ENCODE measurements at regions not wholly inside any gene's neighbourhood (a gene's known extent, or its start where the extent isn't known, plus 50 kb on each side); places are given as distances from the start of the nearest gene placed in this dataset.

DNA sequence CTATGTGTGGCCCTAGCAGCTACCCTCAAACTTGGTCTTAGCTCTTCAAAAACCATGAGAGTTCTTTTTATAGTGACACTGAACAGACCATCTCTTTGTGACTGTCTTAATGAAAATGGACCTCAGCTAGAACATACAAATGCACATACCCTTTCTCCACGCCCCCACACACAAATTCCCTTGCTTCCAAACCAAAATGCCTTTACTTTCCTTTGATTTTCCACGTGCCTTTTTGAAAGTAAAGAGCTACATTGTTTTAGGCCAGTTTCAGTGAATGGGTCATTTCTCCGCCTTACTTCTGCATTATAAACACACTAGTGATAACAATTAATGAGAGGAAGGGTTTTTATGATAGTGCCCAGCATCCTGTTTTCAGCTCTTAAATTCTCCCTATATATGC lies 105.8 kb upstream of the EFNA5 start:
- no peaks in the 10 kb centered on the region for H3K4me1 ChIP-seq (ENCODE audit: control insufficient read depth in 1 of 2, extremely low read depth in 1 of 2, insufficient read depth in 2 of 2, low read length in 2 of 2)
- Mint-ChIP-seq H3K4me1 (no peaks in the 10 kb centered on the region), H3K27ac (no peak overlapping the region), H3K4me3 (no peak overlapping the region), H3K27me3 (peaks cover 6 to 12% of the 10 kb centered on the region in 2 donors), H3K36me3 (no peaks in the 10 kb centered on the region), H3K9me3 (peaks cover 0 to 4% (median 0%) of the 10 kb centered on the region in 3 donors)
- no peaks in the 10 kb centered on the region for H3K9me3 ChIP-seq
- no peak overlapping the region for H3K27ac ChIP-seq (ENCODE audit: low read length)
- no peak for ATAC-seq (replicated peaks in 1 of 4)
- 33% methylated on average over 1 of the region's 3 CpGs for WGBS (ENCODE audit: insufficient coverage)
- ChIA-PET POLR2A (no interaction called here), CTCF (no interaction called here)
- no peak for DNase-seq
- no peak overlapping the region for H3K4me3 ChIP-seq (ENCODE audit: control insufficient read depth in 1 of 2, extremely low read depth in 1 of 2, low read length in 1 of 2)
- H3K36me3 ChIP-seq (ENCODE audit: control insufficient read depth in 2 of 2, extremely low read depth in 1 of 2, insufficient read depth in 1 of 2, low read length in 1 of 2), result no peaks in the 10 kb centered on the region
- H3K27me3 ChIP-seq (replicated peaks in 1 of 2; ENCODE audit: control insufficient read depth in 2 of 2, extremely low read depth in 1 of 2, insufficient read depth in 2 of 2, low read length in 1 of 2), result no peaks in the 10 kb centered on the region

DNA sequence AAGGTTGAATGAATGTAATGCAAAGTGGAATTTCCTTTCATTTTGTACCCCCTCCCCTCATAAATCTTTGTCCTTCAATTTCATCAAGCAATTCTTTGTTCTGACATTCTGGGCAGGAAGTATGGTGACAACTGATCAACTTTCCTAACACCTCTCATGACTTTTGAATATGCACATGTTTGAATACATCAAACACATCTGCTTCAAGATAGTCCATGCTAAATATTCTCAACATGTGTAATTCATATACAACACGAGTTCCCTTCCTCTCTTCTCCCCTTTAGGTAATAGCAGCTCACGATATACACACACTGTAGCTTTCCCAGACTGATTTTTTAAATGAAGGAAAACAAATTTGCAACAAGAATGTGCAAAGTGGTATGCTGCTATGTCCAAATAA lies 103.6 kb upstream of the EFNA5 start:
- H3K27ac ChIP-seq (ENCODE audit: low read length), result no peak overlapping the region
- DNase-seq, result no peak
- Mint-ChIP-seq H3K9me3 (no peaks in the 10 kb centered on the region), H3K27me3 (peaks cover 6 to 8% of the 10 kb centered on the region in 2 donors), H3K27ac (no peak overlapping the region), H3K4me1 (no peaks in the 10 kb centered on the region), H3K4me3 (no peak overlapping the region), H3K36me3 (no peaks in the 10 kb centered on the region)
- no peak overlapping the region for H3K4me3 ChIP-seq (ENCODE audit: control insufficient read depth in 1 of 2, extremely low read depth in 1 of 2, low read length in 1 of 2)
- H3K9me3 ChIP-seq, result no peaks in the 10 kb centered on the region
- ChIA-PET POLR2A (no interaction called here), CTCF (interaction anchor here in 1 of 2 donors (0.5 to 1.1 kb wide), 2 partner anchors 12 to 169 kb away, joined by 3 read pairs; no protein-coding TSS in a partner anchor)
- no peak for ATAC-seq (replicated peaks in 1 of 4)
- no CpG with 5 or more reads among the region's 2 CpGs for WGBS (ENCODE audit: insufficient coverage)
- no peaks in the 10 kb centered on the region for H3K27me3 ChIP-seq (replicated peaks in 1 of 2; ENCODE audit: control insufficient read depth in 2 of 2, extremely low read depth in 1 of 2, insufficient read depth in 2 of 2, low read length in 1 of 2)
- no peaks in the 10 kb centered on the region for H3K4me1 ChIP-seq (ENCODE audit: control insufficient read depth in 1 of 2, extremely low read depth in 1 of 2, insufficient read depth in 2 of 2, low read length in 2 of 2)
- no peaks in the 10 kb centered on the region for H3K36me3 ChIP-seq (ENCODE audit: control insufficient read depth in 2 of 2, extremely low read depth in 1 of 2, insufficient read depth in 1 of 2, low read length in 1 of 2)

DNA sequence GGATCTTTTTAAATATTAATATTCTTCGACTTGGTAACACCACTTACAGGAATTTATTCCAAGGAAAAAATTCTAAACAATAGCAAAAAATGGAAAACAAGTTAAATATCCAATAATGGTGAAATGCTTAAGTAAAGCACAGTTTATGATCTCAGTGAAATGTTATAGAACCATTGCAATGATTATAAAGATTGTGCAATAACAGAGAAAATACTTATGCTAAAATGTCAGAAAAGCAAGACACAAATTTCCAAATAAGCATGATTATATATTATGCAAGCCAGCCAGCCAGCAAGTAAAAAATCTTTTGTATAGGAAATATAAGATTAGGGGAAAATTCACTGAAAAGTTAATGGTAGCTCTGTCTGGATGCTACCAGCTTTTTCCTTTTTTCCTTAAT lies 102.7 kb upstream of the EFNA5 start:
- Histone ChIP-seq H3K9me3 (no peaks in the 10 kb centered on the region), H3K27me3 (replicated peaks in 1 of 2; ENCODE audit: control insufficient read depth in 2 of 2, extremely low read depth in 1 of 2, insufficient read depth in 2 of 2, low read length in 1 of 2) (no peaks in the 10 kb centered on the region), H3K27ac (ENCODE audit: low read length) (no peak overlapping the region), H3K4me1 (ENCODE audit: control insufficient read depth in 1 of 2, extremely low read depth in 1 of 2, insufficient read depth in 2 of 2, low read length in 2 of 2) (no peaks in the 10 kb centered on the region), H3K36me3 (ENCODE audit: control insufficient read depth in 2 of 2, extremely low read depth in 1 of 2, insufficient read depth in 1 of 2, low read length in 1 of 2) (no peaks in the 10 kb centered on the region), H3K4me3 (ENCODE audit: control insufficient read depth in 1 of 2, extremely low read depth in 1 of 2, low read length in 1 of 2) (no peak overlapping the region)
- no peak for DNase-seq
- Mint-ChIP-seq H3K4me3 (no peak overlapping the region), H3K27me3 (peaks cover 6 to 8% of the 10 kb centered on the region in 2 donors), H3K27ac (no peak overlapping the region), H3K4me1 (no peaks in the 10 kb centered on the region), H3K9me3 (no peaks in the 10 kb centered on the region), H3K36me3 (no peaks in the 10 kb centered on the region)
- CTCF ChIA-PET, result interaction anchor here in 1 of 2 donors (1.1 kb wide), 1 partner anchor 168 kb away, joined by 3 read pairs; no protein-coding TSS in a partner anchor
- WGBS (ENCODE audit: insufficient coverage), result no CpG with 5 or more reads among the region's 1 CpG
- POLR2A ChIA-PET, result no interaction called here
- ATAC-seq (replicated peaks in 1 of 4), result no peak

DNA sequence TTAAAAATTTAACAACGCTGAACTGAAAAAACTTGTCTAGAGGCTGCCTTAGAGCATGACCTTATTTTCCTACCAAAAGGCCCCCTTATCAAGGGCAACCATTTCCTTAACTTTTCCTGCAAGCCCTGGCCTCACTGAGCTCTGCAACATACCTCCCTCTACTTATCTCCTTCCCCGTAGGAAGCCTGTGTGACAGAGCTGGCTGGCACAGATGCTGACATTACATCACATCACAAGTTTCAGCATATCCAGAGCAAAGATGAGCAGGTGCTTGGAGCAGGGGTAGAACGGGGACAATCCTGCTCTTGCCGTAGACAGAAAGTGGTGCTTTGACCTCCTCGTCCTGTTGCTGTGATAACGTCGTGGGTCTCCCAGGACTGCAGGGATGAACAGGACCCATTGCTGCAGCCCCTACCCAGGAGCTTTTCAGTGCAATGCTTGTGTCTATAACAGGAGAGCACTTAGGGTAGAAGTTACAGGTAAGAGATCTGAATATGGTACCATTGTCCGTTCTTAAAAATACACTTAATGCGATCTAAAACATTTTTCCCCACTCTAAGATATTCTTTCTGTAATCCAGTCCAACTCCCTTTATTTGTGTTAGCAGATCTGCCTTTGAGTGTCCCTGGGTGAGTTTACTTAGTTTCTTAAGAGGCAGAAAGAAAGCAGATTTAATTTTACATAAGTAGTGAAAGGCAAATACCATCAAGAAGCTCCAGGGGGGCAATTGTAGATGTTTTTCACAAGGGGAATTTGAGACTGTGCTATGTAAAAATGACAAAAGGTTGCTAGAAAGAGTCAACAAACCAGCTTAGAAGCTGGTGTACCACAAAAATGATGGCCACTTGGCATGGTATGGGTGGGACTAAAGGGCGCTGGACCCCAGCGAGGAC lies 101.9 kb upstream of the EFNA5 start:
- no peak for DNase-seq
- no peaks in the 10 kb centered on the region for H3K9me3 ChIP-seq
- H3K4me1 ChIP-seq (ENCODE audit: control insufficient read depth in 1 of 2, extremely low read depth in 1 of 2, insufficient read depth in 2 of 2, low read length in 2 of 2), result no peaks in the 10 kb centered on the region
- Mint-ChIP-seq H3K27ac (no peak overlapping the region), H3K9me3 (no peaks in the 10 kb centered on the region), H3K36me3 (no peaks in the 10 kb centered on the region), H3K27me3 (peaks cover 6 to 8% of the 10 kb centered on the region in 2 donors), H3K4me1 (no peaks in the 10 kb centered on the region), H3K4me3 (no peak overlapping the region)
- no peak overlapping the region for H3K27ac ChIP-seq (ENCODE audit: low read length)
- no peaks in the 10 kb centered on the region for H3K36me3 ChIP-seq (ENCODE audit: control insufficient read depth in 2 of 2, extremely low read depth in 1 of 2, insufficient read depth in 1 of 2, low read length in 1 of 2)
- POLR2A ChIA-PET, result no interaction called here
- whole genome bisulfite sequencing (ENCODE audit: insufficient coverage), result 59% methylated on average over 6 of the region's 11 CpGs
- CTCF ChIA-PET, result no interaction called here
- no peaks in the 10 kb centered on the region for H3K27me3 ChIP-seq (replicated peaks in 1 of 2; ENCODE audit: control insufficient read depth in 2 of 2, extremely low read depth in 1 of 2, insufficient read depth in 2 of 2, low read length in 1 of 2)
- ATAC-seq (replicated peaks in 1 of 4), result no peak
- H3K4me3 ChIP-seq (ENCODE audit: control insufficient read depth in 1 of 2, extremely low read depth in 1 of 2, low read length in 1 of 2), result no peak overlapping the region

DNA sequence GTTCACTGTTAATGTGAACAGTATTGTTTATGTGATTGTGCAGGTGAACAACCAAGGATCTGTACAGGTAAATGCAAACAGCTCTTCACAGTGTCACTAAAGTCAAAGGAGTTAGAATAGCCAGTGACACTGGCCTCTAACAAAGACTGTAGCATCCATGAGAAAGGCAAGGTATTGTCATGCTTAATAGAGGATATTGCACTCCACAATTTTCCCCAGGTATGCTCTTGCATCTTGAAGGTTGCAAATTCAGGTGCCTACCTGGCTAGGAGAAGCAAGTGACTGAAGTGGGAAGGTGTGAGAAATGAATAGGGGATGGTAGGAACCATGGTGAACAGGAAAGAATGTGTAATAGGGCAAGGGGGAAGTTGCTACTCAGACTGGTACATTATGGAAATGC lies 101.2 kb upstream of the EFNA5 start:
- Histone ChIP-seq H3K27me3 (replicated peaks in 1 of 2; ENCODE audit: control insufficient read depth in 2 of 2, extremely low read depth in 1 of 2, insufficient read depth in 2 of 2, low read length in 1 of 2) (no peaks in the 10 kb centered on the region), H3K27ac (ENCODE audit: low read length) (no peak overlapping the region), H3K4me3 (ENCODE audit: control insufficient read depth in 1 of 2, extremely low read depth in 1 of 2, low read length in 1 of 2) (no peak overlapping the region), H3K9me3 (no peaks in the 10 kb centered on the region), H3K36me3 (ENCODE audit: control insufficient read depth in 2 of 2, extremely low read depth in 1 of 2, insufficient read depth in 1 of 2, low read length in 1 of 2) (no peaks in the 10 kb centered on the region), H3K4me1 (ENCODE audit: control insufficient read depth in 1 of 2, extremely low read depth in 1 of 2, insufficient read depth in 2 of 2, low read length in 2 of 2) (no peaks in the 10 kb centered on the region)
- Mint-ChIP-seq H3K27me3 (peaks cover 6 to 8% of the 10 kb centered on the region in 2 donors), H3K27ac (no peak overlapping the region), H3K4me1 (no peaks in the 10 kb centered on the region), H3K4me3 (no peak overlapping the region), H3K9me3 (no peaks in the 10 kb centered on the region), H3K36me3 (no peaks in the 10 kb centered on the region)
- DNase-seq, result no peak
- POLR2A ChIA-PET, result no interaction called here
- no peak for ATAC-seq (replicated peaks in 1 of 4)
- CTCF ChIA-PET, result no interaction called here

DNA sequence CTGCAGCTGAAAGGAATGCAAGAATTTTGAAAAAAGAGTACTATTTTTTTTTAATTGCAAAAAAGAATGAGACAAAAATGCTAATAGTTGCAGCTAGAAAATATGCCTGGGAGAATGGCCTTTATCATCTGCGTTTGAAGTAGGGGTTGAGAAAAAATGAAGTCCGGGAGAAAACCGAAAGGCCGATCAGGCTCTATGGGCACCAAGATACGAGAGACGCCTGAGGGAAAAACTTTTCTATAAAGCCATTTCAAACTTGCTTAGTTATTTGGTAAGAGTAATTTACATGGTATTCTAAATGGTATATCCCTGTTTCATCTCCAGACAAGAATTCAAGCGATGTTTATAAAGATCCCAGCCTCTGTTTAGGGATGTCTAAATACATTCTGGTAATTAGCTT lies 99.3 kb upstream of the EFNA5 start:
- no peak for ATAC-seq (replicated peaks in 1 of 4)
- Mint-ChIP-seq H3K27me3 (peaks cover 5 to 6% of the 10 kb centered on the region in 2 donors), H3K4me1 (no peaks in the 10 kb centered on the region), H3K4me3 (no peak overlapping the region), H3K27ac (no peak overlapping the region), H3K36me3 (no peaks in the 10 kb centered on the region), H3K9me3 (no peaks in the 10 kb centered on the region)
- WGBS (ENCODE audit: insufficient coverage), result no CpG with 5 or more reads among the region's 7 CpGs
- Histone ChIP-seq H3K4me3 (ENCODE audit: control insufficient read depth in 1 of 2, extremely low read depth in 1 of 2, low read length in 1 of 2) (no peak overlapping the region), H3K9me3 (no peaks in the 10 kb centered on the region), H3K27me3 (replicated peaks in 1 of 2; ENCODE audit: control insufficient read depth in 2 of 2, extremely low read depth in 1 of 2, insufficient read depth in 2 of 2, low read length in 1 of 2) (no peaks in the 10 kb centered on the region), H3K4me1 (ENCODE audit: control insufficient read depth in 1 of 2, extremely low read depth in 1 of 2, insufficient read depth in 2 of 2, low read length in 2 of 2) (no peaks in the 10 kb centered on the region), H3K36me3 (ENCODE audit: control insufficient read depth in 2 of 2, extremely low read depth in 1 of 2, insufficient read depth in 1 of 2, low read length in 1 of 2) (no peaks in the 10 kb centered on the region), H3K27ac (ENCODE audit: low read length) (no peak overlapping the region)
- POLR2A ChIA-PET, result no interaction called here
- CTCF ChIA-PET, result no interaction called here
- no peak for DNase-seq
